ENCODE measurements at regions not wholly inside any gene's neighbourhood (a gene's known extent, or its start where the extent isn't known, plus 50 kb on each side); places are given as distances from the start of the nearest gene placed in this dataset.

- DNase-seq (ENCODE audit: low read depth), result no peak
Observed at GRCh38 chr3:165347526-165347925, 151.3 kb upstream of the SLITRK3 start.

GRCh38 chr3:165346503-165346902 is 150.3 kb upstream of the SLITRK3 start:
- no peak for DNase-seq (ENCODE audit: low read depth)

- DNase-seq (ENCODE audit: low read depth), result no peak
Observed at GRCh38 chr3:165343185-165343584, 147.0 kb upstream of the SLITRK3 start.

- no peak for DNase-seq (ENCODE audit: low read depth)
Observed at GRCh38 chr3:165339753-165340152, 143.6 kb upstream of the SLITRK3 start.

- no peak for DNase-seq (ENCODE audit: low read depth)
Observed at GRCh38 chr3:165336786-165337185, 140.6 kb upstream of the SLITRK3 start.
